SU-DHL-6 (cell line): ENCODE measurements at regions not wholly inside any gene's neighbourhood (a gene's known extent, or its start where the extent isn't known, plus 50 kb on each side); places are given as distances from the start of the nearest gene placed in this dataset.
"Not testable (repeated sequence)": the region's sequence is repeated elsewhere in the genome, so short reads cannot be mapped to it uniquely, and the experiment has no call there.

ENCODE experiments used
- H2AFZ ChIP-seq: fragments of 200-600 bp; sonication (generic); 2 replicates; pipeline ENCODE4 v1.6.1; 2014; ENCODE audit warnings: low read depth, mild to moderate bottlenecking, moderate library complexity, mixed read lengths, antibody characterized with exemption, low read length; ENCODE audit not compliant: severe bottlenecking
- H3F3A ChIP-seq: fragments of 200-600 bp; shearing (Covaris generic); 2 replicates; pipeline ENCODE4 v1.6.0; 2016; ENCODE audit warnings: antibody characterized with exemption, mild to moderate bottlenecking; ENCODE audit not compliant: insufficient read depth
- H3K27ac ChIP-seq: fragments of 200-600 bp; sonication (generic); 2 replicates; pipeline ENCODE4 v1.5.1; 2016; ENCODE audit warnings: low read depth, mild to moderate bottlenecking, low read length, moderate library complexity, mixed read lengths
- H3K27me3 ChIP-seq: fragments of 200-600 bp; sonication (generic), shearing (Covaris generic); 2 replicates; pipeline ENCODE4 v1.6.0; 2014; ENCODE audit warnings: mild to moderate bottlenecking, low read length
- H3K36me3 ChIP-seq: fragments of 200-600 bp; sonication (generic); 2 replicates; pipeline ENCODE4 v1.6.1; 2014; ENCODE audit warnings: mild to moderate bottlenecking, low read length, mixed read lengths
- H3K4me2 ChIP-seq: fragments of 300-600, 200-600 bp; shearing (Covaris generic), sonication (generic); 2 replicates; pipeline ENCODE4 v1.6.0; 2014; ENCODE audit warnings: low read length, low read depth, mild to moderate bottlenecking; ENCODE audit not compliant: poor library complexity, severe bottlenecking
- H3K4me3 ChIP-seq: fragments of 200-600 bp; sonication (generic); 2 replicates; pipeline ENCODE4 v1.5.1; 2014; ENCODE audit warnings: antibody characterized with exemption, low read length, mild to moderate bottlenecking, mixed read lengths; ENCODE audit not compliant: insufficient read depth, poor library complexity, severe bottlenecking
- H3K79me2 ChIP-seq: fragments of 200-600 bp; sonication (generic); 2 replicates; pipeline ENCODE4 v1.6.1; 2014; ENCODE audit warnings: mild to moderate bottlenecking, low read length, moderate library complexity; ENCODE audit not compliant: insufficient read depth
- H3K9ac ChIP-seq: fragments of 200-600 bp; sonication (generic); 2 replicates; pipeline ENCODE4 v1.7.0; 2014; ENCODE audit warnings: mild to moderate bottlenecking, low read length
- H3K9me2 ChIP-seq: fragments of 200-600 bp; sonication (generic); replicated peaks from 2 replicates; pipeline ENCODE4 v1.6.1; 2014; ENCODE audit warnings: low read length; ENCODE audit not compliant: insufficient read depth
- H3K9me3 ChIP-seq: fragments of 200-600 bp; sonication (generic); 2 replicates; pipeline ENCODE4 v1.6.1; 2014; ENCODE audit warnings: low read length, mixed read lengths; ENCODE audit not compliant: insufficient read depth
- H4K20me1 ChIP-seq: fragments of 200-600 bp; sonication (generic); 2 replicates; pipeline ENCODE4 v1.6.1; 2014; ENCODE audit warnings: low read depth, mild to moderate bottlenecking, antibody characterized with exemption, low read length, moderate library complexity, mixed read lengths
- CTCF ChIP-seq: fragments of 200-600 bp; sonication (generic); IDR thresholded peaks from one replicate; pipeline ENCODE4 v1.5.1; 2017; ENCODE audit warnings: antibody characterized with exemption, mild to moderate bottlenecking, low read length, moderate library complexity; ENCODE audit not compliant: insufficient read depth, poor library complexity, severe bottlenecking
- EZH2phosphoT487 ChIP-seq: fragments of 200-600 bp; sonication (generic), shearing (Covaris generic); conservative IDR thresholded peaks from 2 replicates; pipeline ENCODE4 v1.6.1; 2018; ENCODE audit warnings: mild to moderate bottlenecking, antibody characterized with exemption, low read length, moderate library complexity, mixed read lengths

- not testable (repeated sequence) for H2AFZ ChIP-seq, H3K79me2 ChIP-seq, H3K9me2 ChIP-seq, H3K4me3 ChIP-seq, H3K9me3 ChIP-seq, H3K27me3 ChIP-seq, H3K9ac ChIP-seq, H3K27ac ChIP-seq, H3F3A ChIP-seq, H3K4me2 ChIP-seq, H3K36me3 ChIP-seq, H4K20me1 ChIP-seq
Observed at GRCh38 chr1:91207691-91208090, 185.9 kb upstream of the ZNF644 start.

GRCh38 chr1:91204150-91204549 lies 182.3 kb upstream of the ZNF644 start:
- H3K9me2 ChIP-seq, H3K4me3 ChIP-seq, H3K27me3 ChIP-seq, H2AFZ ChIP-seq, H3K9ac ChIP-seq, H3K79me2 ChIP-seq, H3K9me3 ChIP-seq, H3K27ac ChIP-seq, H3F3A ChIP-seq, H3K36me3 ChIP-seq, H3K4me2 ChIP-seq, H4K20me1 ChIP-seq: not testable (repeated sequence)

GRCh38 chr1:91201694-91202093 lies 179.9 kb upstream of the ZNF644 start:
- no peak overlapping the region for H3K4me2 ChIP-seq
- no peaks in the 10 kb centered on the region for H3K36me3 ChIP-seq
- no peaks in the 10 kb centered on the region for H3K9me3 ChIP-seq
- H3K4me3 ChIP-seq = no peak overlapping the region
- H3K27ac ChIP-seq = no peak overlapping the region
- H3K79me2 ChIP-seq = no peaks in the 10 kb centered on the region
- H4K20me1 ChIP-seq = no peaks in the 10 kb centered on the region
- no peaks in the 10 kb centered on the region for H3K27me3 ChIP-seq
- no peak overlapping the region for H2AFZ ChIP-seq
- no peaks in the 10 kb centered on the region for H3K9me2 ChIP-seq
- TF ChIP-seq CTCF = no peak
- TF ChIP-seq EZH2phosphoT487 = no peak
- H3K9ac ChIP-seq = no peak overlapping the region
- H3F3A ChIP-seq = no peaks in the 10 kb centered on the region

- no peaks in the 10 kb centered on the region for H3K36me3 ChIP-seq
- H3K9ac ChIP-seq = no peak overlapping the region
- H3K27ac ChIP-seq = no peak overlapping the region
- H3K4me3 ChIP-seq = no peak overlapping the region
- no peaks in the 10 kb centered on the region for H4K20me1 ChIP-seq
- H3F3A ChIP-seq = no peaks in the 10 kb centered on the region
- H2AFZ ChIP-seq = no peak overlapping the region
- no peaks in the 10 kb centered on the region for H3K27me3 ChIP-seq
- no peaks in the 10 kb centered on the region for H3K9me3 ChIP-seq
- TF ChIP-seq CTCF (no peak), EZH2phosphoT487 (no peak)
- no peak overlapping the region for H3K4me2 ChIP-seq
- no peaks in the 10 kb centered on the region for H3K9me2 ChIP-seq
- no peaks in the 10 kb centered on the region for H3K79me2 ChIP-seq
Observed at GRCh38 chr1:91201176-91201575, 179.3 kb upstream of the ZNF644 start.

- Histone ChIP-seq H3F3A (no peaks in the 10 kb centered on the region), H3K4me2 (no peak overlapping the region), H3K4me3 (no peak overlapping the region), H3K79me2 (no peaks in the 10 kb centered on the region), H3K9me3 (no peaks in the 10 kb centered on the region), H3K9me2 (no peaks in the 10 kb centered on the region), H3K9ac (no peak overlapping the region), H3K27ac (no peak overlapping the region), H2AFZ (no peak overlapping the region), H3K36me3 (no peaks in the 10 kb centered on the region), H3K27me3 (no peaks in the 10 kb centered on the region), H4K20me1 (no peaks in the 10 kb centered on the region)
- TF ChIP-seq CTCF = no peak
- no peak for TF ChIP-seq EZH2phosphoT487
Observed at GRCh38 chr1:91200675-91201074, 178.8 kb upstream of the ZNF644 start.
